HG03039 (cell line): ENCODE measurements at regions not wholly inside any gene's neighbourhood (a gene's known extent, or its start where the extent isn't known, plus 50 kb on each side); places are given as distances from the start of the nearest gene placed in this dataset.

Experiments used
- ATAC-seq: cut with Tn5 transposase; IDR thresholded peaks from one replicate; pipeline ENCODE4 v1.9.1; 2021; ENCODE audit warnings: mild to moderate bottlenecking, moderate library complexity; ENCODE audit not compliant: unreplicated experiment

DNA sequence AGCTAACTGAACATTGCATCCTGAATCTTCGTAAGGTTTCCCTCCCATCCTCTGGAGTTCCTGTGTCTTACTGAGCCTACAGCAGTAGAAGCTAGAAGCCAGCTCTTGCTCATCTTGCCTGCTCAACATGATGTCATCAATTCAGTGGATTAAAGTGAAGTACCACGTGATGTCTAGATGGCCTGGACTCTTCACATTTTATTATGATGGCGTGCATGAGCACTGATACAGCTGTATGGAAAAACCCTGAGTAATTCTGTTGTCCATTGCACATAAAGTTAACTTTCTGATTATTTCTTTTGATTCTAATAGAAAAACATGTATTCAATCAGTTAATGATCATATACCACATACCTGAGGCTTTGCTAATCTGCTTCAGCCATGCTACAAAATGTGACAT, 2387.7 kb upstream of the TENM3 start:
- no peak for ATAC-seq

- no peak for ATAC-seq
Observed at GRCh38 chr4:179858221-179858620, 2385.0 kb upstream of the TENM3 start.

GRCh38 chr4:179867300-179867878, 2375.8 kb upstream of the TENM3 start:
- ATAC-seq: peak; percentile 92

DNA sequence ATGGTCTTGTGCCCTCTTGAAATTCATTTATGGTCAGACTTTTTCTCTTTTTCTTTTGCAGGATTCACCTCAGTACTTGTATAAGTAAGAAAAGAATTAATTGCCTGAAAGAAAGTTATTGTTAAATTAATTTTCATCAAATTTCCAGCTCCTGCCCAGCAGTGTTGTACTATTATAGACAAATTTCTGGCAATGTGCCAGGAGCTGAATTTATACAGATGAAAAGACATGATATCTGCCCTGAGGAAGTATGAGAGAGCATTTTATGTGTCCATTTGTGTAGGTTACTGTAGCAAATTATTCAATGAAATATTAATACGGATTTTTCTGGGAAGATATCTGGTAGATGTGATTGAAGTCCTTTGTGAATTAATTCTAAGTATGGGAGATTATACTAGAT, 2371.5 kb upstream of the TENM3 start:
- ATAC-seq: no peak

DNA sequence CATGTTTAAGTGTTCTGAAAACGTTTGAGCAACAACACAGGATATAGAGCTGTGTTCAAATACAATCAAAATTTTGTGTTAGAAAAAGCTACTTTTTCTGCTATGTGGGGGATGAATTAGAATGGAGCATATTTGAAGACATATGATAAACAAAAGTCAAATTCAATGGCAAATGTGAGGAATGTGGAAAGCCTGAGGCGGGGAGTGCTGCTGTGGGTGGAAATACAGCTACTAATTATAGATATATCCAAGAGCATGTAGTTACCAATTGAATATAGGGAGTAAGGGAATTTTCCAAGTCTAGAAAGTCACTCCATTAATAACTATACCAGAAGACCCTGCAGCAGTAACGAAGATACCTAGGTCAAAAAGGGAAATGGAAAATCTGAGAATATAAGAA, 2370.4 kb upstream of the TENM3 start:
- no peak for ATAC-seq

- ATAC-seq: no peak
Observed at GRCh38 chr4:179880756-179881155, 2362.4 kb upstream of the TENM3 start.

DNA sequence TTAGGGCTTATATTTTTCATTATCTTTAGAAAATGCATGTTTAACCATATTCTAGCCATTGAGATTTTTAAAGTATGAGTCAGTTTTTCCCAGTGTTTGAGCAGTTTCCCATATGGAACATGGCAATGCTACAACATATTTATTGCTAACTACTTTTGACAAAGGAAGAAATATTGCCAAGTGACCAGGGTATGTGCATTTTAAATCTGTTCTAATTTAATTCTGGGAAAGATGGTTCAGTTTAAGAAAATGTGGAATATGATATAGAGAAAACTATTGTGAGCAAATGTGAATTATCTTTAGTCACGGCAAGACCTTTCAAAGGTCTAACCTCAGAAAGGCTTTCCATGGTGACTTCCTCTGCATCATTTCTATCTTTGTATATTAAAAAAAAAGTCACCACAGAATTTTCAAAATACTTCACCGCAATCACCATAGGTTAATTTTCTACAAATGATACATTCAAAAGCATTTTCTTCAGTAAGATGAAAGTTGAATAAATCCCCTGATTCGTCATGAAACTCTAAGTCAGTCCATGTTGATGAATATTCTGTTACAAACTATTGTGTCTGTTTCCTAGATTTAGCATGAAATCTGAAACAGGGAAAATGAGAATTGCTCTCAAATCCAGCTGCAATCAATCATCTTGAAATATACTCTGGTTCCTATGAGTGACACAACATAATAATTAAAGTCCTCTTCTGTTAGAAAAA, 2349.0 kb upstream of the TENM3 start:
- no peak for ATAC-seq

- no peak for ATAC-seq
Observed at GRCh38 chr4:179919587-179919986, 2323.6 kb upstream of the TENM3 start.

DNA sequence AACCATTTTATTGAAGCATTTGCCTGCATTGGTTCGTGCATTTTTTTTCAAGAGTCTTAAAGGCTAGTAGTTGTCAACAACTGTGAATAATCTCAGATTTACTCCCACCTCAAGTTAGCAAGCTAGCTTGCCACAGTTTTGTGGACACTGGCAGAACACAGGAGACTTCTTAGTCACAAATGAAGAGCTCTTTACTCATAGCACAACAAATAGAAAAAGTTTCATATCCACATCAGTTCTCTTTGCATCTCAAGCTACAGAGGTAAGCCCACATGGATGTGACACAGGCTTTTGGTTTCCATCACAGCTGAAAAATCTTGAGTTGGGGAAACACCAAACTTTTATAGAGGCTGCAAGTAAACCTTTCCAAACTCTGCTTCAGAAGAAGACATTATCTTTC, 2315.7 kb upstream of the TENM3 start:
- no peak for ATAC-seq

DNA sequence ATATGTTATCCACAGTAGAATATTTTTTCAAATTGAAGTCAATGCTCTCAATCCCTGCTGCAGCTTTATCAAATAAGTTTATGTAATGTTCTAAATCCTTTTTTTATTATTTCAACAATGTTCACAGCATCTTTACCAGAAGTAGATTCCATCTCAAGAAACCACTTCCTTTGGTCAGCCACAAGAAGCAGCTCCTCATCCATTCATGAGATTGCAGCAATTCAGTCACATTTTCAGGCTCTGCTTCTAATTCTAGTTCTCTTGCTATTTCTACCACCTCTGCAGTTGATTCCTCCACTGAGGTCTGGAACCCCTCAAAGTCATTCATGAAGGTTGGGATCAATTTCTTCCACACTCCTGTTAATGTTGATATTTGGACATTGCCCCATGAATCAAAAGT, 2301.3 kb upstream of the TENM3 start:
- no peak for ATAC-seq

DNA sequence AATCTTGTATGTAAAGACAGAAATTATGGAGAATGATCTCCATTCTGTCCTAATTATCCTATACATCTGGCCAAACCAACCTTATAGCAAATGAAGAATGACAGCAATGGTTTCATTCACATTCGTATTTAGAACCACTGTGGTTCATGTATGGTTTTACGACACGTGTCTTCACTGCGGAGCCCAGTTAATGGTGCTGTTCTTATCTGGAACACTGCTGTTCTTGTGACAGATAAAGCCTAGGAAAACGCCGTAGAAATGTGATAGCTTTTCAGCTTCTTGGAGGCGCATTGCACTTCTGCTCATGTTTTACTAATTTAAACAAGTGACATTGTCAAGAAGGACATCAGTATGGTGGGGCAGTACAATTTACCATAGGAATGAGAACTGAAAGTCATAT, 2266.4 kb upstream of the TENM3 start:
- no peak for ATAC-seq

GRCh38 chr4:179977378-179977777, 2265.8 kb upstream of the TENM3 start:
- no peak for ATAC-seq

GRCh38 chr4:179981161-179981560, 2262.0 kb upstream of the TENM3 start:
- ATAC-seq: no peak

- peak; percentile 99 for ATAC-seq
Observed at GRCh38 chr4:179989975-179990374, 2253.2 kb upstream of the TENM3 start.

GRCh38 chr4:180009316-180009715, 2233.9 kb upstream of the TENM3 start:
- ATAC-seq: no peak

- no peak for ATAC-seq
Observed at GRCh38 chr4:180028682-180029081, 2214.5 kb upstream of the TENM3 start.

DNA sequence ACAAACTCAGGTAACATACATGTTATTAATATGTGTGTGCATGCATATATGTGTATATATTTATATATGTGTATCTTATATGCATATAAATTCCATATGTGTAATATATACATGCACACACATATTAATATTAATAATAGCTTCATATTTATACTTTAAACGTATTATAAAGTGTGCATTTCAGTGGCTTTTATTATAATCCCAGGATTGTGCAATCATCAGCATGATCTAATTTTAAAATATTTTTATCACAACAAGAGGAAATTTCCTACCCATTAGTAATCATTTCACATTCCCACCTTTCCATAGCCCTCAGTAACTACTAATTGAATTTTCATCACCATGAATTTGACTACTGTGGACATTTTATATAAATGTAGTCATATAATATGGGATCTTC, 2211.9 kb upstream of the TENM3 start:
- no peak for ATAC-seq

DNA sequence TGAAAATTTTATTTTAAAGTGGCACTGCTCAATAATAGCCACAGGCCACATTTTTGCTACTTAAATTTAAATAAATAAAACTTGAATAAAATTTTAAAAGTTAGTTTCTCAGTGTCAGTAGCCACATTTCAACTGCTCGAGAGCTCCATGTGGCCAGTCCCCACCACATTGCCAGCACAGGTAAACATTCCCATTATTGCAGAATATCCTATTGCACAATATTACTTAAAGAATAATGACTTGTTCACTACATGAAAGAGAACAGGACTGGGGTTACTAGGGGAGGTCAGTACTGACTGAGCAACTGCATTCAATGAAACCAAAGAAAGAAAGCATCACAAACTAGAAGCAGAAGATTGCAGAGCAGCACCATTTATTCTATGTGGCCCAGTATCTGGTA, 2201.6 kb upstream of the TENM3 start:
- ATAC-seq: no peak

GRCh38 chr4:180052629-180053028, 2190.6 kb upstream of the TENM3 start:
- ATAC-seq: no peak

DNA sequence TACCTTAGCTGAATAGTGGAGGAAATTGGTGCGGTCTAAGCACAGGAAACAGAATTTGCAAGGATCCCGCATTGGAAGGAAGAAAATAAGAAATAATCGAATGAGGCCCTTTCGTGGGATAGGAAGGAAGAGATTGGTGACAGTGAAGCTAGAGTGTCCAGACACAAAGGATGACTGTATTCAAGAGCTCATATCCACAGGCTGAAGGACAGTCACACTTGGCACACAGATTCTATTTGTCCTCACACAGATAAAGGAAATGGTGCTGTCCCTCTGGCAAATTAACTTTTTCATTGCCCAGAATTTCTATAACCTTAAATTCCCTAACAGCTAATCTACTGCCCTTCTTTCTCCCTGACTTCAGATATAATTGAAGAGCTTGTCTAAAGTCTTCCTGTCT, 2188.9 kb upstream of the TENM3 start:
- no peak for ATAC-seq

DNA sequence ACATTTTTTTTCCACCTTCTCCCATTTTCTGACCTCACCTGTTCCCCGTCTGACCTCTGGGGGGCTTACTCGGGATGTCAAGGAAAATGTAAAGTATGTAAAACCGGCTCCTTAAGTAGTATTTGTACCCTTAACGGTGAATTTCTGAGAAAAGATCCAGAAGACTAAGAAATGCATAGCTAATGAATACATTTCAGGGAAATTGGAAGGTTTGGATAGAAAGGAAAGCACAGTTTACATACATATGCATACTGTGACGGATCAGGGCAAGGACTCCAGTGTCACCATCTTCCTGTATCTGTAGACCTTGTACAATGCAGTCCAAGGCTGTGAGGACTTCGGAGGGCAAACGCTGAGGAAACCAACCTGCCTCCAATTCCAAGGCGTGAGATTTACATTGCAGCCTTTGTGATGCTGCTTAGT, 2185.9 kb upstream of the TENM3 start:
- ATAC-seq: no peak

DNA sequence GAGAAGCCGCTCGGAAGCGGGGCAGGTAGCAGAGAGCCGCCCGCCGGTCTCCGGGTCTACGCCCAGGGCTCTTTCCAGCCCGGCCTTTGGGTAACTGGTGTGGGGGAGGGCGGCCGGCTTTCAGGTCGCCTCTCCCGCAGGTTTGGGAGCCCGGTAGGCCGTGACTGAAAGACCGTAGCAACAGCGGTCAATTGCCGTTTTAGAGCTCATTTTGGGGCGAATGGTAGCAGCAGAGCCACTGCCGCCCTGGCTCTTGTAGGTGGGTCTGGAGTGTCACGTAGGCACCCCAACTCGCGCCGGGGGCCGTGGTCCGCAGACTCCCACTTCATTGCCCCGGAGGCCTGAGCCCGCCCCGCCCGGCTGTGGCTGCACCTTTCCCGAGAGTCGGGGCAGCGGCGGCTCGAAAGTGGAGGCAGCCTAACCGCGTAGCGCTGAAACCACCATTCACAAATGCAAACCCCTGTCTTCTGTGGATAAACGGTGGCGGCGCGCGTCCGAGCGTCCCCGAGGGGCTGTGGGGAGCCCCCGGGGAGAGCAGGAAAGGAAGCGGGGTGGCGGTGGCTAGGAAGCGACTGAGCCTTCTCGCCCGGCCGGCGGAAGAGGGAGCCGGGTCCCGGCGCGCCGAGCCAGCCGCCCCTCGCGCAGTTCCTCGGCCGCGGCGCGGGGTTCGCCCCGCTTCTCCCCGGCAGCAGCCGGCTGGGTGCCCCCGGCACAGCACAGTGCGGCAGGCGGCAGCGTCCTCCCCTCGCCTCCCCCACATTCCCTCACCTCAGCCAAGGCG, 2185.1 kb upstream of the TENM3 start:
- ATAC-seq: peak; percentile 43
